ENCODE measurements at regions not wholly inside any gene's neighbourhood (a gene's known extent, or its start where the extent isn't known, plus 50 kb on each side); places are given as distances from the start of the nearest gene placed in this dataset.
A peak's percentile ranks its signal among the peaks of the same experiment; 100 is the strongest.

DNA sequence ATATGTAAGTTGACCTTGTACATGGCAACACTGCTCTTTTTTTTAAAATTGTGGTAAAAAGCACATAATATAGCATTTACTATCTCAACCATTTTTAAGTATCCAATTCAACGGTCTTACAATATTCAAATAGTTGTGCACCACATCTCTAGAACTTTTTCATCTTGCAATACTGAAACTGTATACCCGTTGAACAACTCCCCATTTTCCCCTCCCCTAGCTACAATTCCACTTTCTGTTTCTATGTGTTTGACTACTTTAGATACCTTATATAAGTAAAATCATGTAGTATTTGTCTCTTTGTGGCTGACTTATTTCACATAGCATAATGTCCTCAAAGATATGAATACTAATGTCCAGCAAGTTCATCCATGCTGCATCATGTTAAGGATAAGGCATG is 452.1 kb downstream of the TXNL1 start:
- H3K36me3 ChIP-seq (replicated peaks; ENCODE audit: control insufficient read depth, insufficient read depth, low read length) = no peaks in the 10 kb centered on the region

GRCh38 chr18:56185126-56185525 is 453.3 kb downstream of the TXNL1 start:
- no peaks in the 10 kb centered on the region for H3K27me3 ChIP-seq (ENCODE audit: control insufficient read depth, insufficient read depth, low read length)
- no peak overlapping the region for H3K4me3 ChIP-seq (ENCODE audit: insufficient read depth, low read depth, low read length)
- no peak for DNase-seq
- H3K36me3 ChIP-seq (replicated peaks; ENCODE audit: control insufficient read depth, insufficient read depth, low read length) = no peaks in the 10 kb centered on the region

More for the DNA sequence above, 452.1 kb downstream of the TXNL1 start:
- no peak overlapping the region for H3K4me3 ChIP-seq (ENCODE audit: insufficient read depth, low read depth, low read length)
- H3K27me3 ChIP-seq (ENCODE audit: control insufficient read depth, insufficient read depth, low read length) = no peaks in the 10 kb centered on the region
- no peak for DNase-seq

GRCh38 chr18:56176751-56177150 is 461.6 kb downstream of the TXNL1 start:
- no peaks in the 10 kb centered on the region for H3K36me3 ChIP-seq (replicated peaks; ENCODE audit: control insufficient read depth, insufficient read depth, low read length)
- DNase-seq = no peak
- no peak overlapping the region for H3K4me3 ChIP-seq (ENCODE audit: insufficient read depth, low read depth, low read length)
- no peaks in the 10 kb centered on the region for H3K27me3 ChIP-seq (ENCODE audit: control insufficient read depth, insufficient read depth, low read length)

- Histone ChIP-seq H3K36me3 (replicated peaks; ENCODE audit: control insufficient read depth, insufficient read depth, low read length) (no peaks in the 10 kb centered on the region), H3K4me3 (ENCODE audit: insufficient read depth, low read depth, low read length) (no peak overlapping the region), H3K27me3 (ENCODE audit: control insufficient read depth, insufficient read depth, low read length) (no peaks in the 10 kb centered on the region)
- DNase-seq = no peak
Measured at GRCh38 chr18:56175330-56176001, 462.9 kb downstream of the TXNL1 start.

DNA sequence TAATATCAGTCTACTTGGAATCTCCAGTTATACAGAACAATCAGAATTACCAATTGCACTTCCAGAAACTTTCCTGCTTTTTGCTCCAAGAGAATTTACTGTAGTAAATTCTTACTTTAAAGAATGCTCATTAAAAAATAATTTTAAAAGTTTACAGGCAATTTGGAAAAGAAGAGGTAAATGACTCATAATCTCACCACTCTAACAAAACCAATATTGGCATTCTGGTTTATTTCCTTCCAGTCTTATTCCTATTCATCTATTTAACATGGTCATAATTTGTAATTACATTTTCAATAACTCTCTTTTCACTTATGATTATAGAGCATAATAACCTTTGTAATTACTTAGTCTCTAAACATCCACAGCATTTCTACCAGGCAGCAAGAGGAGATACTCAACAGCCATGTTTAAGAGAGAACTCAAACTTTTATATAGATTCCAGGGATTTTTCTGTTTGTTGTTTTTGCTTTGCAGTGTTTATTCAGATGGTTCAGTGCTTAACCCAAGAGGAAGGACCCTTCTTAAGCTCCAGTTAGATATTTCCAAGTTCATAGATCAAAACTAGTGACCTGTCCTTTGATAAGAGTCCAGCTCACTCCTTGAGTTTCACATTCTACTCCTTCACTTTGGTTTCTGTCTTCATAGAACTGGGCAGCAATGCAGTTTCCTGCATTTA is 464.7 kb downstream of the TXNL1 start:
- no peaks in the 10 kb centered on the region for H3K27me3 ChIP-seq (ENCODE audit: control insufficient read depth, insufficient read depth, low read length)
- no peak for DNase-seq
- H3K4me3 ChIP-seq (ENCODE audit: insufficient read depth, low read depth, low read length) = no peak overlapping the region
- H3K36me3 ChIP-seq (replicated peaks; ENCODE audit: control insufficient read depth, insufficient read depth, low read length) = no peaks in the 10 kb centered on the region

GRCh38 chr18:56172527-56172926 is 465.9 kb downstream of the TXNL1 start:
- Histone ChIP-seq H3K36me3 (replicated peaks; ENCODE audit: control insufficient read depth, insufficient read depth, low read length) (no peaks in the 10 kb centered on the region), H3K27me3 (ENCODE audit: control insufficient read depth, insufficient read depth, low read length) (no peaks in the 10 kb centered on the region), H3K4me3 (ENCODE audit: insufficient read depth, low read depth, low read length) (no peak overlapping the region)
- no peak for DNase-seq

- DNase-seq = no peak
- no peak overlapping the region for H3K4me3 ChIP-seq (ENCODE audit: insufficient read depth, low read depth, low read length)
- no peaks in the 10 kb centered on the region for H3K36me3 ChIP-seq (replicated peaks; ENCODE audit: control insufficient read depth, insufficient read depth, low read length)
- no peaks in the 10 kb centered on the region for H3K27me3 ChIP-seq (ENCODE audit: control insufficient read depth, insufficient read depth, low read length)
Measured at GRCh38 chr18:56171848-56172247, 466.5 kb downstream of the TXNL1 start.

- no peak overlapping the region for H3K4me3 ChIP-seq (ENCODE audit: insufficient read depth, low read depth, low read length)
- H3K27me3 ChIP-seq (ENCODE audit: control insufficient read depth, insufficient read depth, low read length) = no peaks in the 10 kb centered on the region
- H3K36me3 ChIP-seq (replicated peaks; ENCODE audit: control insufficient read depth, insufficient read depth, low read length) = no peaks in the 10 kb centered on the region
- peak; percentile 28 for DNase-seq
Measured at GRCh38 chr18:56168049-56168781, 470.2 kb downstream of the TXNL1 start.

DNA sequence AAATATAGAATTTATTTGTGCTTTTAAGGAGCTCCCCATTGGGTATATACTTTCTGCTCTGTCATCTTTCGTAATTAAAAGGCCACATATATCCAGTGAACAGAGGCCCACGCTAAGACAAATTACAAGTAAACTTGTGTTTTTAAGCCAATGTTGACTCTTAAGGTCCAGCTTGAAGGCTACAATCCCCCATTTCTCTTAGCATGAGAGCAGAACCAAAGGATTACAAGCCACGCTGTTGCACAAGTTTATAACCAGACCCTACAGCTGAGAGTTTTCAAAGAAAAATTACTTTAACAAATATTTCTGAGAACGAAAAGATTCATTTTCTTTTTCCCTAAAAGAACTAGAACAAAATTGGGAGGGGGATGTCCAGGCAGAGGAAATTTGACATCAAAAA is 471.0 kb downstream of the TXNL1 start:
- Histone ChIP-seq H3K4me3 (ENCODE audit: insufficient read depth, low read depth, low read length) (no peak overlapping the region), H3K27me3 (ENCODE audit: control insufficient read depth, insufficient read depth, low read length) (no peaks in the 10 kb centered on the region), H3K36me3 (replicated peaks; ENCODE audit: control insufficient read depth, insufficient read depth, low read length) (no peaks in the 10 kb centered on the region)
- DNase-seq = no peak

DNA sequence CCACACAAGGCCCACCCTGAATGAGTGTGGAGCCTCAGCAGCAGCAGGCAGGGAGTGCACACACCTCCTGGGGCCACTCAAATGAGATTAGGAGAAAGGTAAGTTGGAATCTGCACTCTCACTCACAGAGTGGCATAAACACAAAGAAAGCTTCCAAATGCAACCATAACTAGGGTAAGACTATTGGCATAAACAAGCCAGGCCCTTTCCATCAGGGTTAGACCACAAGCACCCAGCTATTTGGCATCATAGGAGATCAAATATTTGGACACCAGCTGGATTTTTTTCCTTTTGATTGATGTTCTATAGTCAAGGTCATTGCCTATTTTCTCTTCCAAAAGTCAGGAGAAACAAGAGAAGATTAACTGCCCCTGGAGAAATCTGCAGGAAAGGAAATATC is 471.5 kb downstream of the TXNL1 start:
- Histone ChIP-seq H3K36me3 (replicated peaks; ENCODE audit: control insufficient read depth, insufficient read depth, low read length) (no peaks in the 10 kb centered on the region), H3K4me3 (ENCODE audit: insufficient read depth, low read depth, low read length) (no peak overlapping the region), H3K27me3 (ENCODE audit: control insufficient read depth, insufficient read depth, low read length) (no peaks in the 10 kb centered on the region)
- no peak for DNase-seq

DNA sequence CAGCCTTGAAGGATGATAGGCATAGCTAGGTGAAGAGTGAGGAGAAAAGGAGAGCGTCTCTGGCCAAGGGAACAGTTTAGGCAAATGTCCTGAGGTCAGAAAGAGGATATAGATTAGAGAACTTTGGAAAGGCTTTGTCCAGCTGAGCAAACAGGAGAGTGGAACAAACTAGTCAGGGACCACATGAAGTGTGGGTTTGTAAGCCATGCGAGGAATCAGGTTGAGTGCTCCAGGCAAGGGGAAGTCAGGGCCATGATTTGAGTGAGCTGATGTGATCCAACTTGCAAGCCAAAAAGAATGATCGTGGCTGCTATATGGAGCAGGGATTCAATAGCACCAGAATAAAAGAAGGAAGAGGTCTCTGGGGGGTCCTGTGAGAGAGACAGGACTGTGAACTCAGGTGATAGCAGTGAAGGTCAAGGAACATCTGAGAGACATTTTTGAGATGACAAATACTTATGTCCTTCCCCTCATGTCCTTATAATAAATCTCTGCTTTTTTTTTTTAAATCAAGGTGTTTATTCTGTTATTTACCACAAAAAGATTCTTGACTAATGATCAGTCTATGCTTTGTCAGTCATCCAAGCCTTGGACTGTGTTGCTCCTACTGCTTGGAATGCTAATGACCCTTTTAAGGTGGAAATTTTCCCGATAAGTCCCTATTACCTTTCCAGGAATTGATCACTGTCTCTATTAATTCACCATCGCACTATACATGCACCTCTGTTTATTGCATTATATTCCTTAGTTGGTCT is 472.6 kb downstream of the TXNL1 start:
- Histone ChIP-seq H3K27me3 (ENCODE audit: control insufficient read depth, insufficient read depth, low read length) (no peaks in the 10 kb centered on the region), H3K4me3 (ENCODE audit: insufficient read depth, low read depth, low read length) (no peak overlapping the region)
- no peak for DNase-seq

GRCh38 chr18:56162311-56163265 is 475.8 kb downstream of the TXNL1 start:
- DNase-seq = no peak
- H3K4me3 ChIP-seq (ENCODE audit: insufficient read depth, low read depth, low read length) = no peak overlapping the region
- no peaks in the 10 kb centered on the region for H3K27me3 ChIP-seq (ENCODE audit: control insufficient read depth, insufficient read depth, low read length)
- no peaks in the 10 kb centered on the region for H3K36me3 ChIP-seq (replicated peaks; ENCODE audit: control insufficient read depth, insufficient read depth, low read length)

More for the DNA sequence above, 472.6 kb downstream of the TXNL1 start:
- no peaks in the 10 kb centered on the region for H3K36me3 ChIP-seq (replicated peaks; ENCODE audit: control insufficient read depth, insufficient read depth, low read length)

GRCh38 chr18:56161566-56162260 is 476.7 kb downstream of the TXNL1 start:
- Histone ChIP-seq H3K36me3 (replicated peaks; ENCODE audit: control insufficient read depth, insufficient read depth, low read length) (no peaks in the 10 kb centered on the region), H3K27me3 (ENCODE audit: control insufficient read depth, insufficient read depth, low read length) (no peaks in the 10 kb centered on the region), H3K4me3 (ENCODE audit: insufficient read depth, low read depth, low read length) (no peak overlapping the region)
- DNase-seq = no peak

Measured in H7 (cell line).